Activated CD4-positive, alpha-beta T cell treated with anti-CD3 and anti-CD28 coated beads, Interleukin-2, amount 10 ng/mL, durations not matched to agents 24 days and 14 days (primary cell): ENCODE measurements at regions not wholly inside any gene's neighbourhood (a gene's known extent, or its start where the extent isn't known, plus 50 kb on each side); places are given as distances from the start of the nearest gene placed in this dataset.

Source experiments
- DNase-seq: peaks from one replicate; pipeline ENCODE4 v3.0.0; 2022
- H3K27ac Mint-ChIP-seq: one replicate; pipeline ENCODE4 v1.8.0; 2022; ENCODE audit warnings: mild to moderate bottlenecking, mixed read lengths
- H3K27me3 Mint-ChIP-seq: one replicate; pipeline ENCODE4 v1.8.0; 2022; ENCODE audit warnings: mixed read lengths
- H3K36me3 Mint-ChIP-seq: one replicate; pipeline ENCODE4 v1.8.0; 2022; ENCODE audit warnings: low read depth, mild to moderate bottlenecking, mixed read lengths
- H3K4me1 Mint-ChIP-seq: one replicate; pipeline ENCODE4 v1.8.0; 2021; ENCODE audit warnings: mixed read lengths
- H3K4me3 Mint-ChIP-seq: one replicate; pipeline ENCODE4 v1.8.0; 2022; ENCODE audit warnings: mild to moderate bottlenecking, moderate library complexity, mixed read lengths
- H3K9me3 Mint-ChIP-seq: one replicate; pipeline ENCODE4 v1.8.0; 2021; ENCODE audit warnings: mixed read lengths
- intact Hi-C: fragments of 100-400 bp; cut with micrococcal nuclease; formaldehyde crosslinking; loops from one replicate; pipeline ENCODE4 v1.15.1; 2023

DNA sequence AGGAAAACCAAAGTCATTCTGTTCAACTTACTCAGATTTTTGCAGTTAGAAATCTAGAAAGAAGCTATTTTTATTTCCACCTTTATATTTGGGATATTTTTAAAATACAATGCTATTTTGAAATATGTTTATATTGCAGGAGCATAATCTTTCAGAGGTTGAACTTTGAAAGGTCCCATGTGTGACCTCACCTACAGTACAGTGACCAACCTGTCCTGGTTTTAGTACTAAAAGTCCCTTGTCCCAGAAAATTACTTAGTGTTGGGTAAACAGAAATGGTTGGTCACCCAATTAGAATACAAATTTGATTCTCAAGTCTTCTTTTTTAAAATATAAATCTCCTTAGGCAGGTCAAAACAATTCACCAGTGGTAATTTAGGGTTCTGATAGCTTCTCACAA, 141.6 kb upstream of the FRMD4B start:
- no peak for DNase-seq
- Mint-ChIP-seq H3K36me3 (no peaks in the 10 kb centered on the region), H3K4me3 (no peak overlapping the region), H3K27ac (no peak overlapping the region), H3K9me3 (no peaks in the 10 kb centered on the region), H3K27me3 (peaks cover 1% of the 10 kb centered on the region), H3K4me1 (no peaks in the 10 kb centered on the region)
- intact Hi-C loops: no loop called here

DNA sequence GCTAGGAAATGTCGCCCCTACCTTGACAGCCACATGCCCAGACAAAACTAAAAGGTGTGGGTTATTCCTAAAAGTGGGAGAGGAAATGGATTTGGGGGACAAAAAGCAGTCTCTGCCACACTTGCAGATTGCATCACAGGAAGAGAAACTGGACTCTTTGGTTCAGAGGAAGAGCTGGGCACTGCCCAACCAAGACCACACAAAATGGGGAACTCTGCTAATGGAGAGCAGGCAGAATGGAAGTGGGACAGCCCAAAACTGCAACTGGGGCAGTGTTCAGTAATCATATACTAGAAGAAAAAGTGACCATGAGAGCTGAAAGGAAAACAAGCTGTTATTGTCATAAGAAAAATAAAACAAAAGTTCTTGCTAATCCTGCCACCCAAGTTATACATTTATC, 138.9 kb upstream of the FRMD4B start:
- no peaks in the 10 kb centered on the region for H3K9me3 Mint-ChIP-seq

GRCh38 chr3:69521286-69521685, 135.4 kb upstream of the FRMD4B start:
- intact Hi-C loops: no loop called here
- no peaks in the 10 kb centered on the region for H3K27me3 Mint-ChIP-seq
- H3K27ac Mint-ChIP-seq: no peak overlapping the region
- no peak overlapping the region for H3K4me3 Mint-ChIP-seq
- no peak for DNase-seq
- H3K36me3 Mint-ChIP-seq: no peaks in the 10 kb centered on the region
- H3K4me1 Mint-ChIP-seq: no peaks in the 10 kb centered on the region
- H3K9me3 Mint-ChIP-seq: no peaks in the 10 kb centered on the region

More for the DNA sequence above, 138.9 kb upstream of the FRMD4B start:
- H3K27ac Mint-ChIP-seq: no peak overlapping the region
- no peak for DNase-seq
- H3K4me3 Mint-ChIP-seq: no peak overlapping the region
- no peaks in the 10 kb centered on the region for H3K36me3 Mint-ChIP-seq
- intact Hi-C loops: no loop called here
- H3K27me3 Mint-ChIP-seq: no peaks in the 10 kb centered on the region
- H3K4me1 Mint-ChIP-seq: no peaks in the 10 kb centered on the region

- Mint-ChIP-seq H3K9me3 (no peaks in the 10 kb centered on the region), H3K4me1 (no peaks in the 10 kb centered on the region), H3K27me3 (peaks cover 2% of the 10 kb centered on the region), H3K27ac (no peak overlapping the region), H3K36me3 (no peaks in the 10 kb centered on the region), H3K4me3 (no peak overlapping the region)
- no peak for DNase-seq
- intact Hi-C loops: no loop called here
Observed at GRCh38 chr3:69511361-69511760, 125.5 kb upstream of the FRMD4B start.

- H3K27ac Mint-ChIP-seq: no peak overlapping the region
- no peaks in the 10 kb centered on the region for H3K36me3 Mint-ChIP-seq
- intact Hi-C loops: no loop called here
- H3K9me3 Mint-ChIP-seq: no peaks in the 10 kb centered on the region
- peaks cover 2% of the 10 kb centered on the region for H3K27me3 Mint-ChIP-seq
- no peak overlapping the region for H3K4me3 Mint-ChIP-seq
- no peaks in the 10 kb centered on the region for H3K4me1 Mint-ChIP-seq
- DNase-seq: no peak
Observed at GRCh38 chr3:69510481-69511030, 124.7 kb upstream of the FRMD4B start.

DNA sequence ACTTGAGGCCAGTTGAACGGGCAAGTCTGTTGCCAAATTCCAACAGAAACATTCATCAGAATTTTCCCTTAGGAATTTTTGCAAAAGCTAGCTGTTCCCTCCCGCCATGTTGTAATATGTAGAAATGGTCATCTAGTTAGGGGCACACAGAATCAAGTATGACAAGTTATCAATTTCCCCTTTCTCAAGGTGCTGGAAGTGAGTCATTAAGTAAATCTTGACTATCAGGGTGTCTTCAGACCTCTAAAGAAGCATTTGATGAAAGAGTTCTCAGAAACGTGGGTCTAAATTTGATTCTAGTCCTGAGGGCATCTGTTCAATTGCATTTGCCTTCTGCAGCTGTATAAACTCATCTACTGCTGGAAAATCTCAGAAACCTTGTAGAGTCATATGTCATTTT, 123.4 kb upstream of the FRMD4B start:
- intact Hi-C loops: no loop called here
- H3K4me3 Mint-ChIP-seq: no peak overlapping the region
- no peaks in the 10 kb centered on the region for H3K4me1 Mint-ChIP-seq
- H3K36me3 Mint-ChIP-seq: no peaks in the 10 kb centered on the region
- DNase-seq: no peak
- H3K27me3 Mint-ChIP-seq: peaks cover 2% of the 10 kb centered on the region
- H3K27ac Mint-ChIP-seq: no peak overlapping the region
- H3K9me3 Mint-ChIP-seq: no peaks in the 10 kb centered on the region

GRCh38 chr3:69505770-69506407, 120.0 kb upstream of the FRMD4B start:
- no peaks in the 10 kb centered on the region for H3K36me3 Mint-ChIP-seq
- peaks cover 2% of the 10 kb centered on the region for H3K27me3 Mint-ChIP-seq
- DNase-seq: no peak
- H3K4me3 Mint-ChIP-seq: no peak overlapping the region
- no peaks in the 10 kb centered on the region for H3K4me1 Mint-ChIP-seq
- no peaks in the 10 kb centered on the region for H3K9me3 Mint-ChIP-seq
- no peak overlapping the region for H3K27ac Mint-ChIP-seq
- intact Hi-C loops: no loop called here

DNA sequence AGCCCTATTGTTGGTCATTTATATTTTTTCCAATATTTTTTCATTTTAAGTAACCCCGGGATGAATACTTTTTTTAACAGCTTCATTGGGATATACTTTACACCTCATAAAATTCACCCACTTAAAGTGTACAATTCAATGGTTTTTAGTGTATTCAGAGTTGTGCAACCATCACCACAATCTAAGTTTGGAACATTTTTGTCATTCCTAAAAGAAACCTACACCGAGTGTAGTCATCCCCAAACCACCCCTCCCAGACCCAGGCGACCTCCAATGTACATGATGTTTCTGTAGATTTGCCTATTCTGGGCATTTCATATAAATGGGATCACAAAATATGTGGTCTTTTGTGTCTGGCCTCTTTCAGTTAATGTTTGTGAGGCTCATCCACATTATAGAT, 118.3 kb upstream of the FRMD4B start:
- Mint-ChIP-seq H3K27ac (no peak overlapping the region), H3K4me1 (no peaks in the 10 kb centered on the region), H3K36me3 (no peaks in the 10 kb centered on the region), H3K4me3 (no peak overlapping the region), H3K27me3 (peaks cover 2% of the 10 kb centered on the region), H3K9me3 (no peaks in the 10 kb centered on the region)
- DNase-seq: no peak
- intact Hi-C loops: no loop called here

GRCh38 chr3:69500604-69501003, 114.7 kb upstream of the FRMD4B start:
- intact Hi-C loops: no loop called here
- no peaks in the 10 kb centered on the region for H3K27me3 Mint-ChIP-seq
- no peaks in the 10 kb centered on the region for H3K4me1 Mint-ChIP-seq
- H3K4me3 Mint-ChIP-seq: no peak overlapping the region
- H3K27ac Mint-ChIP-seq: no peak overlapping the region
- DNase-seq: no peak
- no peaks in the 10 kb centered on the region for H3K36me3 Mint-ChIP-seq
- H3K9me3 Mint-ChIP-seq: no peaks in the 10 kb centered on the region

DNA sequence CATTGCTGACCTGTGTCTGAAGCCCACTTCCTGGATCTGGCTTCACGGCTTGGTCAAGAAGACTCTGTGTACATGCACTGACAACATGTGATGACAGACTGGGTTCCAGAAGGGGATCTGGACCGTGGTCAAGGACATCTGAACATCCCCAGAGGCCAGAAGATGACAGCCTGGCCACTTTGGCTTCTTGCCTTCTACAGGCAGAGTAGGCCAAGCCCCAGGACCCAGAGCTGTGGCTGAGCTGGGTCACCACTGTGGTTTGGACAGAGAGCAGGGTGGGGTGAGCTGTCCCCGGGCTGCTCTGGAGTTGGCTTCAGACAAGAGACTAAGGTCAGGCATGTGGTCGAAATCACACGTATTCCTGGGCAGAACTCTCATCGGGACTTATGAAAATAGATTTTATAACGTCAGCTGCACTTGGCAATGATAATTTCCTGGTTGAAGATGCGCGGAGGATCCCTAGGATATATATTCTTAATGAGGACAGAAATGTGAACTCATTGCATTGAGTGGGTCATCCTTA, 114.1 kb upstream of the FRMD4B start:
- intact Hi-C loops: no loop called here
- H3K36me3 Mint-ChIP-seq: no peaks in the 10 kb centered on the region

GRCh38 chr3:69499422-69499821, 113.5 kb upstream of the FRMD4B start:
- intact Hi-C loops: no loop called here
- no peaks in the 10 kb centered on the region for H3K9me3 Mint-ChIP-seq
- H3K27ac Mint-ChIP-seq: no peak overlapping the region
- H3K36me3 Mint-ChIP-seq: no peaks in the 10 kb centered on the region
- no peak for DNase-seq
- no peak overlapping the region for H3K4me3 Mint-ChIP-seq
- H3K27me3 Mint-ChIP-seq: no peaks in the 10 kb centered on the region
- H3K4me1 Mint-ChIP-seq: no peaks in the 10 kb centered on the region

More for the DNA sequence above, 114.1 kb upstream of the FRMD4B start:
- Mint-ChIP-seq H3K4me1 (no peaks in the 10 kb centered on the region), H3K9me3 (no peaks in the 10 kb centered on the region), H3K4me3 (no peak overlapping the region), H3K27me3 (no peaks in the 10 kb centered on the region), H3K27ac (no peak overlapping the region)
- no peak for DNase-seq

DNA sequence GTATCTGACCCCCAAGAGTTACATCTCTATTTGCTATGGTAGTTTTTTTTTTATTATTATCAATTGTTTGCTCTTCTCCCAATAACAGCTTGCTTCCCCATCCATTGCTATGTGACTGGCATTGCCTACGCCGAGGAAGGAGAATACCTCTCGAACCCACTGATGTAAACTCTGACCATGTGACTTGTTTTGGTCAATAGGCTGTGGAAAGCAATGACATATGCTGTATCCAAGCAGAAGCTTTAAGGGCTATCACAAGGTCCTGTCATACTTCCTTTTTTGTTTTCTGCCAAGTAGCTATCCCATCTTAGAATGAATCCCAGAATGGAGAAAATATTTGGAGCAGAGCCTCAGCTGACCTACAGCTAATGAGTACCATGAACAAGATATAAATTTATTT, 111.0 kb upstream of the FRMD4B start:
- Mint-ChIP-seq H3K36me3 (no peaks in the 10 kb centered on the region), H3K27ac (no peak overlapping the region), H3K4me1 (no peaks in the 10 kb centered on the region), H3K9me3 (no peaks in the 10 kb centered on the region), H3K27me3 (peaks cover under 1% of the 10 kb centered on the region), H3K4me3 (no peak overlapping the region)
- DNase-seq: no peak
- intact Hi-C loops: no loop called here

DNA sequence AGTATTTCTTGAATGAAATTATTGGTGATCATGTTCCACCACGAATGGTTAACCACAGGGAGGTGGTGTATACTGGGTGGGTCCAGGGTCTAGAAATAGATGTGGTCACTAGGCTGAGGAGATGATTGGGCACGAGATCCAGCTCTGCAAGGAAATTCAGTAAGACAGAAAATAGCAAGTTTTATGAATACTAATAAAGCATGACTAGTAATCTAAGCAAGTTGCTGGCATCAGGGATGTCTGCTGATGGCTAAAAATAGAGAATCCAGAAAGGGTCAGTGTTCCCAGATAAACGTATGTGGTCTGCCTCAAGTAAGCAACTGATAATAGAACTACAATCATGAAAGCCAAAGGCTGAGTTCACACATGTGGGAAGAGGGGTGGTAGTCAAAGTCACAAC, 108.3 kb upstream of the FRMD4B start:
- no peak overlapping the region for H3K4me3 Mint-ChIP-seq
- no peaks in the 10 kb centered on the region for H3K9me3 Mint-ChIP-seq
- no peak for DNase-seq
- H3K27ac Mint-ChIP-seq: no peak overlapping the region
- no peaks in the 10 kb centered on the region for H3K36me3 Mint-ChIP-seq
- intact Hi-C loops: no loop called here
- no peaks in the 10 kb centered on the region for H3K4me1 Mint-ChIP-seq
- peaks cover 8% of the 10 kb centered on the region for H3K27me3 Mint-ChIP-seq

GRCh38 chr3:69493157-69493556, 107.3 kb upstream of the FRMD4B start:
- intact Hi-C loops: no loop called here
- Mint-ChIP-seq H3K4me1 (no peaks in the 10 kb centered on the region), H3K4me3 (no peak overlapping the region), H3K36me3 (no peaks in the 10 kb centered on the region), H3K27ac (no peak overlapping the region), H3K27me3 (peaks cover 8% of the 10 kb centered on the region), H3K9me3 (no peaks in the 10 kb centered on the region)
- no peak for DNase-seq

GRCh38 chr3:69491975-69492374, 106.1 kb upstream of the FRMD4B start:
- H3K27me3 Mint-ChIP-seq: peaks cover 8% of the 10 kb centered on the region

More at GRCh38 chr3:69491975-69492374, 106.1 kb upstream of the FRMD4B start:
- no peaks in the 10 kb centered on the region for H3K4me1 Mint-ChIP-seq
- intact Hi-C loops: no loop called here
- H3K4me3 Mint-ChIP-seq: no peak overlapping the region
- H3K9me3 Mint-ChIP-seq: no peaks in the 10 kb centered on the region
- DNase-seq: no peak
- no peaks in the 10 kb centered on the region for H3K36me3 Mint-ChIP-seq
- no peak overlapping the region for H3K27ac Mint-ChIP-seq
